GM12892 (cell line): ENCODE measurements at regions not wholly inside any gene's neighbourhood (a gene's known extent, or its start where the extent isn't known, plus 50 kb on each side); places are given as distances from the start of the nearest gene placed in this dataset.

Experiments
- POLR2A ChIP-seq: IDR thresholded peaks from 2 replicates; pipeline ENCODE4 v1.6.1; 2011; ENCODE audit warnings: low read depth, low read length, control low read depth
- POLR2AphosphoS5 ChIP-seq: IDR thresholded peaks from 2 replicates; pipeline ENCODE4 v1.6.1; 2011; ENCODE audit warnings: low read depth, low read length, control low read depth
- TAF1 ChIP-seq: IDR thresholded peaks from 2 replicates; pipeline ENCODE4 v1.6.1; 2011; ENCODE audit warnings: low read depth, mild to moderate bottlenecking, control low read depth, low read length, borderline replicate concordance

DNA sequence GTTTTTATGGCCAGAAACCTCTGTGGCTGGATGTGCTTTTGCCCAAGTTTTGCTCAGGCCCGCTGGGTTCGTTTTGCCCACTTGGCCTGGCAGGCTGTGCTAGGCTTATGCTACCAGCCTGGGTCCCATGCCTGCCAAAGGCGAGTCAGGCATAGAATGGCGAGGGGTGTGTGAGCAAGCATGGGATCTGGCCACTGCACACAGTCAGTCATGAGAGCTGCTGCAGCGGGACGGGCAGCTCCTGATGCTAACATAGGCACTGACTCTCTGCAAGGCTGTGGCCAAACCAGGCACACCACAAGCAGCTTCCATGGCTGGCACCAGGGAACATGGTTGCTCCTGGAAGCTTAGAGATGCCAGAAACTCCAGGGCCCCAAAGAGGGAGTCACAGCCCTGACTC, 52.9 kb upstream of the PCDH15 start:
- no peak for TF ChIP-seq POLR2AphosphoS5
- TF ChIP-seq POLR2A = no peak
- TF ChIP-seq TAF1 = no peak
